ENCODE measurements at regions not wholly inside any gene's neighbourhood (a gene's known extent, or its start where the extent isn't known, plus 50 kb on each side); places are given as distances from the start of the nearest gene placed in this dataset.

DNA sequence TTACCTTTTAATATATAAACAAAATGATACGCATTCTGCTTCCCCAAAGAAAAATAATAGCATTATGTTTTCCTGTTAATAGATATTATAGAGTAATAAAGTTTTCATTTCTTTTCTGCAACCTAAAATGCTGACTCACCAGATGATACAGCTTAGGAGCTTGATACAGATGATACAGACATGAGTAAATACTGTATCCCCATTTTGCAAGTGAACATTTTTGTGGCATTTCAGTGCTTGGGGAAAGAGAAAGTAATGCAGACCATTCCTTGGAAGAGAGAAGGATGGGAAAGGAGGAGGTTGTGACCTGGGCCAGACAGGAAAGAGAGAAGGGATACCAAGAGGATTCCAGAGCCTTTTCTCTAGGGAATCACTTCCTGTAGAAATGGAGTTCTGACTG lies 97.5 kb upstream of the FSHR start:
- DNase-seq (ENCODE audit: low spot score) = no peak

- no peak for DNase-seq (ENCODE audit: low spot score)
Measured at GRCh38 chr2:49251251-49251650, 96.9 kb upstream of the FSHR start.

DNA sequence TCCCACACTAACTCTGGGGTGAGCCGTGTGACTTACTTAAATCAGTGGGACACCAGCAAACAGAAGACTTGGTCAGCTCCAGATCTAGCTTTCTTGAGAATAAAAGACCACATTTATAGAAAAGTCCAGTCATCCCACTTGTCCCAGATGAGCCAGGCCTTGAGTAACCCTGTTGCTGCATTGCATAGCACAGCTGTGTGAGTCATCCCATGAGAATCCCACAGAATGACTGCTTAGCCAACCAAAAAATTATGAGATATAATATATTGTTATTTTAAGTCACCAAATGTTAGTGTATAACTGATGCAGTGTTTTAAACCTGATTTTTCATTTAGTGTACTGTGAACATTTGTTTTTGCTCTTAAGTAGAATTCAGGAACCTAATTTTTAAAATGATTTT lies 94.2 kb upstream of the FSHR start:
- DNase-seq (ENCODE audit: low spot score) = peak; percentile 75

DNA sequence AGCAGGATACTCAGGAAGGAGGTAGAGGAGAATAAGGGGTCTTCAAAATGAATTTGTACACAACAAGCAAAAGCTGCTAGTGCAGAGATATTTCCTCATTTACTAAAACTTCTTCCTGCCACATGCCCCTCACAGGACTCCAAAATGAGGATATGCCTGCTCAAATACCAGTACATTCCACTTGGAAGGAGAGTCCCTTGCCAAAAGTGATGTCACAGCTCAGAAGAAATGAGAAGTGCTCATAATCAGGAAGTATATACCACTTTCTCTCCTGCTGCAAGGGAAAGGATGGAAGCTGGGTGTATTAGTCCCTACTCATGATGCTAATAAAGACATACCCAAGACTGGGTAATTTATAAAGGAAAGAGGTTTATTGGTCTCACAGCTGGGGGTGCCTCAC lies 87.7 kb upstream of the FSHR start:
- no peak for DNase-seq (ENCODE audit: low spot score)

GRCh38 chr2:49241501-49241900 lies 87.2 kb upstream of the FSHR start:
- DNase-seq (ENCODE audit: low spot score) = no peak

GRCh38 chr2:49240608-49241007 lies 86.3 kb upstream of the FSHR start:
- no peak for DNase-seq (ENCODE audit: low spot score)

- DNase-seq (ENCODE audit: low spot score) = no peak
Measured at GRCh38 chr2:49238604-49238960, 84.3 kb upstream of the FSHR start.

GRCh38 chr2:49237867-49238603 lies 83.7 kb upstream of the FSHR start:
- DNase-seq (ENCODE audit: low spot score) = no peak

GRCh38 chr2:49236316-49236715 lies 82.0 kb upstream of the FSHR start:
- no peak for DNase-seq (ENCODE audit: low spot score)

GRCh38 chr2:49226360-49226759 lies 72.0 kb upstream of the FSHR start:
- DNase-seq (ENCODE audit: low spot score) = no peak

GRCh38 chr2:49225126-49225525 lies 70.8 kb upstream of the FSHR start:
- DNase-seq (ENCODE audit: low spot score) = no peak

DNA sequence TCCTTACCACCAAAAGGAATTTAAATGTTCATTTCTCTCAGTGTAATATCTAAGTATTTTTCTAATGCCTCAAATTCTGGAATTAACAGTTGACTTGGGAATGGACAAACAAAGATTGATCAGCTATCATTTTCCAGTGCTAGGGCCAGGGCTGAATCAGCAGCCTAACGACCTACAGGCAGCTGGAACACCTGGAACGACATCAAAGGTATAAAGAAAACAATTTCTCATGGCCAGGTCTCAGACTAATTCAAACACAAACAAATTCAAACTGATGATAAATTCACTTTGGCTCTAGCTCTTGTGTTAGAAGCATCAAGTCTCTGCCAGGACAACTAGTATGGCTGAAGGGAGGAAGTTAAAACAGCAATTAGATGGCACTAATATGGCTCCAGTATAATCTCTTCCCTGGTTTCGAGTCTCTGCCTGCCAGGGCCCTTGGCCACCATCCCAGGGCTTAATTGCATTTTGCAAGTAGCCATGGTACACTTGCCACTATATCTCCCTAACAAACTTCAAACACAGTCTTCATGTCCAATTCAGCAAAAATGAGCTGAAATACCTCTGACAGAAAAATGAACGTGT lies 70.2 kb upstream of the FSHR start:
- no peak for DNase-seq (ENCODE audit: low spot score)

GRCh38 chr2:49222975-49223528 lies 68.7 kb upstream of the FSHR start:
- no peak for DNase-seq (ENCODE audit: low spot score)

GRCh38 chr2:49219741-49220140 lies 65.4 kb upstream of the FSHR start:
- no peak for DNase-seq (ENCODE audit: low spot score)

DNA sequence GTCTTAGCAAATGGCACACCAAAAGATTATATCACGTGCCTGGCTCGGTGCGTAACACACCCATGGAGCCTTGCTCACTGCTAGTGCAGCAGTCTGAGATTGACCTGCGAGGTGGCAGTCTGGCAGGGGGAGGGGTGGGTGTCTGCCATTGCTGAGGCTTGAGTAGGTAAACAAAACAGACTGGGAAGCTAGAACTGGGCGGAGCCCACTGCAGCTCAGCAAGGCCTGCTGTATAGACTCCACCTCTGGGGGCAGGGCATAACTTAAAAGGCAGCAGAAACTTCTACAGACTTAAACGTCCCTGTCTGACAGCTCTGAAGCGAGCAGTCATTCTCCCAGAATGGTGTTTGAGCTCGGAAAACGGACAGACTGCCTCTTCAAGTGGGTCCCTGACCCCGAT lies 55.9 kb upstream of the FSHR start:
- no peak for DNase-seq (ENCODE audit: low spot score)

- DNase-seq (ENCODE audit: low spot score) = no peak
Measured at GRCh38 chr2:49207204-49207603, 52.9 kb upstream of the FSHR start.
